Keratinocyte (primary cell): ENCODE measurements at regions not wholly inside any gene's neighbourhood (a gene's known extent, or its start where the extent isn't known, plus 50 kb on each side); places are given as distances from the start of the nearest gene placed in this dataset.

Experiments
- DNase-seq: peaks from one replicate; pipeline ENCODE4 v3.0.0-alpha.2; 2011; ENCODE audit warnings: low read depth, missing footprints, low spot score
- FAIRE-seq: peaks from 2 replicates; lab custom pipeline; 2011; peaks lifted over from hg19 to GRCh38; lab: Jason Lieb, UNC
- H2AFZ ChIP-seq: 2 replicates; pipeline ENCODE4 v1.6.0; 2012; ENCODE audit warnings: low read length, control low read depth, inconsistent platforms; ENCODE audit not compliant: control insufficient read depth
- H3K27ac ChIP-seq: 2 replicates; pipeline ENCODE4 v1.5.1; 2011; ENCODE audit warnings: low read length; ENCODE audit not compliant: control insufficient read depth, insufficient read depth
- H3K27me3 ChIP-seq: 3 replicates; pipeline ENCODE4 v1.6.0; 2011; ENCODE audit warnings: low read length; ENCODE audit not compliant: control insufficient read depth, insufficient read depth; ENCODE audit errors: extremely low read depth
- H3K36me3 ChIP-seq, 2 experiments: 2 replicates in 1 of 2; 3 replicates in 1 of 2; pipeline ENCODE4 v1.5.1; 2011; ENCODE audit warnings: low read length in 2 of 2, mild to moderate bottlenecking in 1 of 2; ENCODE audit not compliant: control insufficient read depth in 2 of 2, insufficient read depth in 2 of 2; ENCODE audit errors: extremely low read depth in 1 of 2
- H3K4me1 ChIP-seq: 3 replicates; pipeline ENCODE4 v1.5.1; 2011; ENCODE audit warnings: low read length; ENCODE audit not compliant: control insufficient read depth, insufficient read depth; ENCODE audit errors: extremely low read depth
- H3K4me2 ChIP-seq: 3 replicates; pipeline ENCODE4 v1.6.0; 2011; ENCODE audit warnings: low read depth, low read length; ENCODE audit not compliant: control insufficient read depth, insufficient read depth; ENCODE audit errors: extremely low read depth
- H3K4me3 ChIP-seq, 3 experiments: fragments of 200-600 bp in 1 of 3; sonication (generic) in 1 of 3; 2 replicates in 2 of 3; 3 replicates in 1 of 3; pipeline ENCODE4 v1.5.1; 2011 to 2016; ENCODE audit warnings: low read length in 3 of 3, mild to moderate bottlenecking in 3 of 3, control low read depth in 2 of 3, inconsistent platforms in 1 of 3, low read depth in 1 of 3, mixed read lengths in 1 of 3, mixed run types in 1 of 3, moderate library complexity in 1 of 3; ENCODE audit not compliant: control insufficient read depth in 2 of 3, insufficient read depth in 2 of 3; ENCODE audit errors: extremely low read depth in 1 of 3
- H3K79me2 ChIP-seq: 2 replicates; pipeline ENCODE4 v1.6.0; 2012; ENCODE audit warnings: low read length; ENCODE audit not compliant: control insufficient read depth, insufficient read depth
- H3K9ac ChIP-seq: 3 replicates; pipeline ENCODE4 v1.6.0; 2011; ENCODE audit warnings: low read length; ENCODE audit not compliant: control insufficient read depth, insufficient read depth; ENCODE audit errors: extremely low read depth
- H3K9me1 ChIP-seq: 3 replicates; pipeline ENCODE4 v1.6.0; 2011; ENCODE audit warnings: low read length; ENCODE audit not compliant: control insufficient read depth, insufficient read depth; ENCODE audit errors: extremely low read depth
- H3K9me3 ChIP-seq: 2 replicates; pipeline ENCODE4 v1.5.1; 2012; ENCODE audit warnings: low read depth, low read length; ENCODE audit not compliant: control insufficient read depth
- H4K20me1 ChIP-seq: 3 replicates; pipeline ENCODE4 v1.6.0; 2011; ENCODE audit warnings: low read length; ENCODE audit not compliant: control insufficient read depth, insufficient read depth; ENCODE audit errors: extremely low read depth
- CTCF ChIP-seq, 3 experiments: IDR thresholded peaks in 1 of 3; conservative IDR thresholded peaks in 1 of 3; optimal IDR thresholded peaks in 1 of 3; 2 replicates in 2 of 3; 3 replicates in 1 of 3; pipeline versions ENCODE3 to v1.5.1; 2011; ENCODE audit warnings: low read length in 3 of 3, mild to moderate bottlenecking in 3 of 3, moderate library complexity in 2 of 3, control low read depth in 1 of 3, inconsistent platforms in 1 of 3; ENCODE audit not compliant: insufficient read depth in 2 of 3; ENCODE audit errors: extremely low read depth in 1 of 3
- EZH2 ChIP-seq: IDR thresholded peaks from one replicate; pipeline ENCODE4 v1.6.1; 2012; ENCODE audit warnings: inconsistent platforms, mild to moderate bottlenecking, low read length, moderate library complexity
- dilution Hi-C: fragments of 300-500 bp; cut with MboI; formaldehyde crosslinking; loops from one replicate; pipeline ENCODE4 v1.7.0; 2020; ENCODE audit warnings: low sequenced_read_pairs; ENCODE audit not compliant: extremely low pct_ligation_motif_present

GRCh38 chr11:91178366-91178765 lies 955.5 kb upstream of the CHORDC1 start:
- no peak for FAIRE-seq
- no peaks in the 10 kb centered on the region for H3K27me3 ChIP-seq
- DNase-seq, result no peak
- no peaks in the 10 kb centered on the region for H3K36me3 ChIP-seq
- no peak overlapping the region for H2AFZ ChIP-seq
- TF ChIP-seq EZH2, result no peak
- no peak for TF ChIP-seq CTCF (optimal IDR thresholded peaks at IDR 0.05 in 1 of 3, IDR thresholded peaks at IDR 0.05 in 1 of 3, conservative IDR thresholded peaks at IDR 0.05 in 1 of 3; ENCODE audit: extremely low read depth in 1 of 3, insufficient read depth in 2 of 3, low read length in 3 of 3)
- H3K4me1 ChIP-seq, result no peaks in the 10 kb centered on the region
- dilution Hi-C loops, result no loop called here
- H3K4me2 ChIP-seq, result no peak overlapping the region
- H4K20me1 ChIP-seq, result no peaks in the 10 kb centered on the region
- no peak overlapping the region for H3K9ac ChIP-seq
- H3K4me3 ChIP-seq, result no peak overlapping the region
- H3K27ac ChIP-seq, result no peak overlapping the region
- H3K79me2 ChIP-seq, result no peaks in the 10 kb centered on the region
- no peaks in the 10 kb centered on the region for H3K9me3 ChIP-seq
- no peaks in the 10 kb centered on the region for H3K9me1 ChIP-seq

- Histone ChIP-seq H3K9me1 (no peaks in the 10 kb centered on the region), H3K79me2 (no peaks in the 10 kb centered on the region), H3K27me3 (no peaks in the 10 kb centered on the region), H3K4me3 (no peak overlapping the region), H3K27ac (no peak overlapping the region), H3K4me1 (no peaks in the 10 kb centered on the region), H3K9me3 (no peaks in the 10 kb centered on the region), H3K4me2 (no peak overlapping the region), H2AFZ (no peak overlapping the region), H4K20me1 (no peaks in the 10 kb centered on the region), H3K9ac (no peak overlapping the region), H3K36me3 (no peaks in the 10 kb centered on the region)
- FAIRE-seq, result no peak
- no peak for TF ChIP-seq CTCF (optimal IDR thresholded peaks at IDR 0.05 in 1 of 3, IDR thresholded peaks at IDR 0.05 in 1 of 3, conservative IDR thresholded peaks at IDR 0.05 in 1 of 3; ENCODE audit: extremely low read depth in 1 of 3, insufficient read depth in 2 of 3, low read length in 3 of 3)
- TF ChIP-seq EZH2, result no peak
- DNase-seq, result no peak
- dilution Hi-C loops, result no loop called here
These were observed 951.9 kb upstream of the CHORDC1 start for GRCh38 chr11:91174734-91175133.
